RWPE2 (cell line): ENCODE measurements at regions not wholly inside any gene's neighbourhood (a gene's known extent, or its start where the extent isn't known, plus 50 kb on each side); places are given as distances from the start of the nearest gene placed in this dataset.

Experiments
- ATAC-seq: fragments of 200-7000 bp; cut with Tn5 transposase; 3 replicates; pipeline ENCODE4 v1.9.1; 2021; ENCODE audit warnings: low read depth
- DNase-seq: peaks from one replicate; pipeline ENCODE4 v3.0.0-alpha.2; 2020; ENCODE audit warnings: low spot score
- H3K27ac ChIP-seq: fragments of 450-650 bp; 2 replicates; pipeline ENCODE4 v1.5.1; 2017; ENCODE audit warnings: mild to moderate bottlenecking; ENCODE audit not compliant: poor library complexity, severe bottlenecking
- H3K27me3 ChIP-seq: fragments of 250-450 bp; sonication (Bioruptor Pico); 2 replicates; pipeline ENCODE4 v1.5.1; 2021; ENCODE audit warnings: mild to moderate bottlenecking, moderate library complexity; ENCODE audit not compliant: insufficient read depth, poor library complexity, severe bottlenecking
- H3K36me3 ChIP-seq: fragments of 250-450 bp; sonication (Bioruptor Pico); 2 replicates; pipeline ENCODE4 v1.5.1; 2020; ENCODE audit warnings: low read depth, mild to moderate bottlenecking, moderate library complexity
- H3K4me1 ChIP-seq: fragments of 250-450 bp; sonication (Bioruptor Pico); 2 replicates; pipeline ENCODE4 v1.5.1; 2021; ENCODE audit warnings: mild to moderate bottlenecking, moderate library complexity; ENCODE audit not compliant: insufficient read depth, poor library complexity, severe bottlenecking
- H3K4me3 ChIP-seq: fragments of 250-450 bp; sonication (Bioruptor Pico); 2 replicates; pipeline ENCODE4 v1.5.1; 2021; ENCODE audit warnings: mild to moderate bottlenecking, moderate library complexity; ENCODE audit not compliant: severe bottlenecking
- H3K9me3 ChIP-seq: fragments of 250-450 bp; sonication (Bioruptor Pico); 2 replicates; pipeline ENCODE4 v1.5.1; 2021; ENCODE audit warnings: mild to moderate bottlenecking, moderate library complexity; ENCODE audit not compliant: severe bottlenecking
- CTCF ChIP-seq: fragments of 450-650 bp; IDR thresholded peaks from one replicate; pipeline ENCODE4 v1.5.1; 2017; ENCODE audit warnings: mild to moderate bottlenecking, moderate library complexity; ENCODE audit not compliant: poor library complexity, severe bottlenecking

GRCh38 chr1:217921126-217921904 is 290.2 kb downstream of the SPATA17 start:
- Histone ChIP-seq H3K4me1 (no peaks in the 10 kb centered on the region), H3K4me3 (no peak overlapping the region), H3K27me3 (peaks cover 3% of the 10 kb centered on the region), H3K27ac (no peak overlapping the region), H3K36me3 (no peaks in the 10 kb centered on the region), H3K9me3 (no peaks in the 10 kb centered on the region)
- no peak for DNase-seq
- no peak for ATAC-seq
- TF ChIP-seq CTCF = no peak

GRCh38 chr1:217924924-217925323 is 293.8 kb downstream of the SPATA17 start:
- DNase-seq (no peak), ATAC-seq (no peak)
- Histone ChIP-seq H3K4me3 (no peak overlapping the region), H3K27me3 (peaks cover 3% of the 10 kb centered on the region), H3K27ac (no peak overlapping the region), H3K4me1 (no peaks in the 10 kb centered on the region), H3K9me3 (no peaks in the 10 kb centered on the region), H3K36me3 (no peaks in the 10 kb centered on the region)
- no peak for TF ChIP-seq CTCF

GRCh38 chr1:217929213-217929885 is 298.2 kb downstream of the SPATA17 start:
- TF ChIP-seq CTCF = no peak

GRCh38 chr1:217943361-217943760 is 312.2 kb downstream of the SPATA17 start:
- no peak for DNase-seq
- no peaks in the 10 kb centered on the region for H3K36me3 ChIP-seq
- ATAC-seq = no peak
- H3K27me3 ChIP-seq = no peaks in the 10 kb centered on the region
- no peaks in the 10 kb centered on the region for H3K9me3 ChIP-seq
- H3K4me3 ChIP-seq = no peak overlapping the region
- H3K27ac ChIP-seq = no peak overlapping the region
- no peak for TF ChIP-seq CTCF
- no peaks in the 10 kb centered on the region for H3K4me1 ChIP-seq

More at GRCh38 chr1:217929213-217929885, 298.2 kb downstream of the SPATA17 start:
- no peaks in the 10 kb centered on the region for H3K36me3 ChIP-seq
- ATAC-seq (no peak), DNase-seq (no peak)
- H3K4me1 ChIP-seq = no peaks in the 10 kb centered on the region
- H3K9me3 ChIP-seq = no peaks in the 10 kb centered on the region
- H3K27ac ChIP-seq = no peak overlapping the region
- peaks cover 1% of the 10 kb centered on the region for H3K27me3 ChIP-seq
- no peak overlapping the region for H3K4me3 ChIP-seq

- Histone ChIP-seq H3K4me1 (no peaks in the 10 kb centered on the region), H3K27ac (no peak overlapping the region), H3K9me3 (no peaks in the 10 kb centered on the region), H3K36me3 (no peaks in the 10 kb centered on the region), H3K4me3 (no peak overlapping the region), H3K27me3 (no peaks in the 10 kb centered on the region)
- ATAC-seq = no peak
- no peak for TF ChIP-seq CTCF
- DNase-seq = no peak
Measured at GRCh38 chr1:217944550-217944949, 313.4 kb downstream of the SPATA17 start.
